Prostate gland (tissue), 2 donors: ENCODE measurements at regions not wholly inside any gene's neighbourhood (a gene's known extent, or its start where the extent isn't known, plus 50 kb on each side); places are given as distances from the start of the nearest gene placed in this dataset.

Experiments
- CTCF ChIP-seq, 4 experiments: fragments of 200-600 bp in 2 of 4; fragments of 450-650 bp in 2 of 4; sonication (generic) in 2 of 4; IDR thresholded peaks; 1 replicate in 3 of 4; 2 replicates in 1 of 4; pipeline ENCODE4 v1.5.1; 2016 to 2019; ENCODE audit warnings: antibody characterized with exemption in 4 of 4, mild to moderate bottlenecking in 2 of 4, moderate library complexity in 2 of 4
- POLR2AphosphoS5 ChIP-seq: sonication (generic); formaldehyde crosslinking; IDR thresholded peaks from one replicate; pipeline ENCODE4 v1.6.1; 2017; ENCODE audit warnings: antibody characterized with exemption

- TF ChIP-seq CTCF (IDR thresholded peaks at IDR 0.05) (no peak), POLR2AphosphoS5 (no peak)
Measured at GRCh38 chr13:31485183-31485582, 254.1 kb upstream of the RXFP2 start.
